HEK293 (cell line): ENCODE measurements at regions not wholly inside any gene's neighbourhood (a gene's known extent, or its start where the extent isn't known, plus 50 kb on each side); places are given as distances from the start of the nearest gene placed in this dataset.

Experiments used
- CTCF ChIA-PET: fragments of 350-600 bp; formaldehyde crosslinking; extraction: SDS; loops from one replicate; lab custom pipeline; 2021; ENCODE audit warnings: antibody characterized with exemption; lab: Yijun Ruan, JAX
- POLR2A ChIA-PET: fragments of 300-600 bp; formaldehyde crosslinking; extraction: SDS; loops from one replicate; lab custom pipeline; 2020; ENCODE audit warnings: antibody characterized with exemption, inconsistent platforms; lab: Yijun Ruan, JAX
- H3K27ac ChIP-seq: fragments of 200-500 bp; sonication (Bioruptor generic); 2 replicates; pipeline ENCODE4 v1.5.1; 2014; ENCODE audit warnings: low read depth, low read length, control low read depth, inconsistent platforms; ENCODE audit errors: extremely low read depth
- H3K36me3 ChIP-seq, 2 experiments: fragments of 200-500 bp in 1 of 2; sonication (Bioruptor generic) in 1 of 2; 1 replicate in 1 of 2; 2 replicates in 1 of 2; pipeline ENCODE4 v1.5.1; 2014 to 2017; ENCODE audit warnings: inconsistent platforms in 2 of 2, low read length in 2 of 2; ENCODE audit not compliant: control insufficient read depth in 2 of 2, insufficient read depth in 1 of 2
- H3K4me1 ChIP-seq: fragments of 200-500 bp; sonication (Bioruptor generic); 2 replicates; pipeline ENCODE4 v1.5.1; 2014; ENCODE audit warnings: mild to moderate bottlenecking, low read length, inconsistent platforms; ENCODE audit not compliant: control insufficient read depth, insufficient read depth
- H3K4me3 ChIP-seq: 2 replicates; pipeline ENCODE4 v1.5.1; 2011; ENCODE audit warnings: low read depth, mild to moderate bottlenecking, control low read depth, low read length, moderate library complexity
- H3K9me3 ChIP-seq: fragments of 200-500 bp; sonication (Bioruptor generic); 2 replicates; pipeline ENCODE4 v1.5.1; 2014; ENCODE audit warnings: low read depth, low read length, inconsistent platforms; ENCODE audit not compliant: control insufficient read depth, insufficient read depth
- GLI2 ChIP-seq: fragments of 450-650 bp; formaldehyde crosslinking; IDR thresholded peaks from 2 replicates; pipeline ENCODE4; 2017; ENCODE audit warnings: missing biosample characterization, missing genetic modification characterization, low read depth, borderline replicate concordance
- GLIS1 ChIP-seq: fragments of 450-650 bp; formaldehyde crosslinking; IDR thresholded peaks from 2 replicates; pipeline ENCODE4 v1.5.1; 2016; ENCODE audit warnings: missing biosample characterization, missing genetic modification characterization
- PBX3 ChIP-seq: sonication (generic); formaldehyde crosslinking; IDR thresholded peaks from 2 replicates; pipeline ENCODE4 v1.8.1; 2022; ENCODE audit warnings: mild to moderate bottlenecking, moderate library complexity, missing genetic modification reagents
- RBAK ChIP-seq: fragments of 450-650 bp; formaldehyde crosslinking; IDR thresholded peaks from 2 replicates; pipeline ENCODE4 v1.5.1; 2016; ENCODE audit warnings: missing biosample characterization, missing genetic modification characterization
- SCRT2 ChIP-seq: fragments of 450-650 bp; formaldehyde crosslinking; IDR thresholded peaks from 2 replicates; pipeline ENCODE4 v1.5.1; 2016; ENCODE audit warnings: missing biosample characterization, missing genetic modification characterization
- SETDB1 ChIP-seq: IDR thresholded peaks from one replicate; pipeline ENCODE4 v1.6.1; 2017; ENCODE audit warnings: mild to moderate bottlenecking, low read length, moderate library complexity, mixed read lengths; ENCODE audit not compliant: insufficient read length
- SP3 ChIP-seq: fragments of 450-650 bp; formaldehyde crosslinking; IDR thresholded peaks from 2 replicates; pipeline ENCODE4 v1.5.1; 2016; ENCODE audit warnings: missing biosample characterization, missing genetic modification characterization
- TCF7L2 ChIP-seq: IDR thresholded peaks from 2 replicates; pipeline ENCODE4 v1.6.1; 2011; ENCODE audit warnings: low read depth, mild to moderate bottlenecking, inconsistent platforms, low read length, moderate library complexity, borderline replicate concordance
- WT1 ChIP-seq: fragments of 450-650 bp; formaldehyde crosslinking; IDR thresholded peaks from 2 replicates; pipeline ENCODE4 v1.5.1; 2016; ENCODE audit warnings: missing biosample characterization, missing genetic modification characterization
- ZBTB44 ChIP-seq: fragments of 450-650 bp; IDR thresholded peaks from 2 replicates; pipeline ENCODE4 v1.5.1; 2018; ENCODE audit warnings: missing biosample characterization, mild to moderate bottlenecking, missing genetic modification characterization
- ZNF155 ChIP-seq: fragments of 450-650 bp; formaldehyde crosslinking; IDR thresholded peaks from 2 replicates; pipeline ENCODE4 v1.5.1; 2016; ENCODE audit warnings: missing biosample characterization, missing genetic modification characterization
- ZNF169 ChIP-seq: fragments of 450-650 bp; formaldehyde crosslinking; IDR thresholded peaks from 2 replicates; pipeline ENCODE4 v1.5.1; 2016; ENCODE audit warnings: missing biosample characterization, missing genetic modification characterization
- ZNF239 ChIP-seq: fragments of 450-650 bp; formaldehyde crosslinking; IDR thresholded peaks from 2 replicates; pipeline ENCODE4 v1.5.1; 2016; ENCODE audit warnings: missing biosample characterization, missing genetic modification characterization
- ZNF362 ChIP-seq: fragments of 450-650 bp; formaldehyde crosslinking; IDR thresholded peaks from 2 replicates; pipeline ENCODE4 v1.5.1; 2016; ENCODE audit warnings: missing biosample characterization, missing genetic modification characterization
- ZNF692 ChIP-seq: fragments of 450-650 bp; formaldehyde crosslinking; IDR thresholded peaks from 2 replicates; pipeline ENCODE4 v1.5.1; 2016; ENCODE audit warnings: missing biosample characterization, missing genetic modification characterization
- ZNF707 ChIP-seq: fragments of 450-650 bp; formaldehyde crosslinking; IDR thresholded peaks from 2 replicates; pipeline ENCODE4 v1.5.1; 2016; ENCODE audit warnings: missing biosample characterization, missing genetic modification characterization
- ZNF777 ChIP-seq: fragments of 450-650 bp; formaldehyde crosslinking; IDR thresholded peaks from 2 replicates; pipeline ENCODE4 v1.5.1; 2017; ENCODE audit warnings: missing biosample characterization, missing genetic modification characterization, borderline replicate concordance
- ZXDB ChIP-seq: fragments of 450-650 bp; formaldehyde crosslinking; IDR thresholded peaks from 2 replicates; pipeline ENCODE4 v1.5.1; 2016; ENCODE audit warnings: missing biosample characterization, missing genetic modification characterization
- TF ChIP-seq, protein P1 (sequence below): fragments of 450-650 bp; formaldehyde crosslinking; IDR thresholded peaks from 2 replicates; pipeline ENCODE4 v1.5.1; 2016; ENCODE audit warnings: missing biosample characterization, missing genetic modification characterization

DNA sequence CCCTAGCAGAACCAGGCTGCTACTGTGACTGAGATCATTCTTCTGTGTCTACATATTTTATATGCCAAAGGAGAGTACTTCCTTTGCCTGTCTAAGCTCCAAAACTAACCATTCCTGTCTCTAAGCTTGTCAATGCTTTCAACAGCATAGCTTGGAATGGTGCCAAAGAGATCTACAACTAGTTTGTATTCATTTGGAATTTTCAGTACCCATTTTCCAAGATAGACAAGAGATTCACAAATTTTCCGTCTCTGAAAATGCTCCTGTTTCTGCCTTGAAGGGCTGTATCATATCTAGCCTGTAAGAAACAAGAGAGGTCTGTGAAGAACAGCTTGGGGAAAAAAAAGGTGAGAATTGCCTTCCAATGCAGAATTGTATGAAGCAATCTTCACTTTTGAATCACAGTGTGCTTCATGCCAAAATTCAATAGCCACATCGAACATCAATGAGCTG, 334.4 kb upstream of the ACTBL2 start (continued):
- TF ChIP-seq GLI2 (tag by site-specific recombination) (no peak), PBX3 (CRISPR knock-in tag) (no peak), SETDB1 (no peak), ZNF169 (tag by site-specific recombination) (no peak), ZNF707 (no peak), ZXDB (tag by site-specific recombination) (no peak), SP3 (tag by site-specific recombination) (no peak), ZBTB44 (tag by site-specific recombination) (no peak), ZNF777 (tag by site-specific recombination) (no peak), RBAK (no peak), SCRT2 (no peak), TCF7L2 (no peak)
- TF ChIP-seq, protein P1, sequence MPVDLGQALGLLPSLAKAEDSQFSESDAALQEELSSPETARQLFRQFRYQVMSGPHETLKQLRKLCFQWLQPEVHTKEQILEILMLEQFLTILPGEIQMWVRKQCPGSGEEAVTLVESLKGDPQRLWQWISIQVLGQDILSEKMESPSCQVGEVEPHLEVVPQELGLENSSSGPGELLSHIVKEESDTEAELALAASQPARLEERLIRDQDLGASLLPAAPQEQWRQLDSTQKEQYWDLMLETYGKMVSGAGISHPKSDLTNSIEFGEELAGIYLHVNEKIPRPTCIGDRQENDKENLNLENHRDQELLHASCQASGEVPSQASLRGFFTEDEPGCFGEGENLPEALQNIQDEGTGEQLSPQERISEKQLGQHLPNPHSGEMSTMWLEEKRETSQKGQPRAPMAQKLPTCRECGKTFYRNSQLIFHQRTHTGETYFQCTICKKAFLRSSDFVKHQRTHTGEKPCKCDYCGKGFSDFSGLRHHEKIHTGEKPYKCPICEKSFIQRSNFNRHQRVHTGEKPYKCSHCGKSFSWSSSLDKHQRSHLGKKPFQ (tag by site-specific recombination): no peak

- no peak for TF ChIP-seq ZNF692 (tag by site-specific recombination)
- TF ChIP-seq WT1 (tag by site-specific recombination): no peak
- no peak for TF ChIP-seq ZNF239 (tag by site-specific recombination)
- TF ChIP-seq ZNF155 (tag by site-specific recombination): no peak
- TF ChIP-seq GLIS1: peak; percentile 72
- no peak for TF ChIP-seq ZNF362 (tag by site-specific recombination)
- no peak overlapping the region for H3K27ac ChIP-seq
- no peaks in the 10 kb centered on the region for H3K36me3 ChIP-seq
- H3K4me1 ChIP-seq: no peaks in the 10 kb centered on the region
- POLR2A ChIA-PET: interaction anchor here (0.7 kb wide), 1 partner anchor 10 kb away, joined by 4 read pairs; no protein-coding TSS in a partner anchor
- H3K9me3 ChIP-seq: no peaks in the 10 kb centered on the region
- CTCF ChIA-PET: interaction anchor here (1.2 kb wide), 1 partner anchor 37 kb away, joined by 4 read pairs; no protein-coding TSS in a partner anchor
- H3K4me3 ChIP-seq: no peak overlapping the region
Observed at GRCh38 chr5:57816108-57816507, 333.5 kb upstream of the ACTBL2 start.
